Esophagus muscularis mucosa (tissue), 4 donors: ENCODE measurements at regions not wholly inside any gene's neighbourhood (a gene's known extent, or its start where the extent isn't known, plus 50 kb on each side); places are given as distances from the start of the nearest gene placed in this dataset.

ENCODE experiments used
- DNase-seq: peaks from one replicate; pipeline ENCODE4 v3.0.0-alpha.2; 2017; ENCODE audit errors: extremely low spot score
- H3K27ac ChIP-seq, 4 donors: fragments of 200-600 bp; sonication (generic); replicated peaks in 1 of 4; 1 replicate in 3 of 4; 2 replicates in 1 of 4; pipeline ENCODE4 v1.5.1; 2016 to 2019; ENCODE audit warnings: mild to moderate bottlenecking in 1 of 4
- H3K27me3 ChIP-seq, 4 donors: fragments of 200-600 bp; sonication (generic); one replicate each; pipeline versions ENCODE4 v1.5.1 to v1.6.0; 2016 to 2019
- H3K36me3 ChIP-seq, 4 donors: fragments of 200-600 bp; sonication (generic); one replicate each; pipeline ENCODE4 v1.5.1; 2016 to 2019
- H3K4me1 ChIP-seq, 4 donors: fragments of 200-600 bp; sonication (generic); one replicate each; pipeline ENCODE4 v1.5.1; 2016 to 2019
- H3K4me3 ChIP-seq, 4 donors: fragments of 200-600 bp; sonication (generic); 1 replicate in 2 of 4; 2 replicates in 2 of 4; pipeline ENCODE4 v1.5.1; 2016 to 2019; ENCODE audit warnings: mild to moderate bottlenecking in 4 of 4, moderate library complexity in 1 of 4
- H3K9me3 ChIP-seq, 4 donors: fragments of 200-600 bp; sonication (generic); 1 replicate in 3 of 4; 2 replicates in 1 of 4; pipeline ENCODE4 v1.5.1; 2016 to 2019
- CTCF ChIP-seq, 3 experiments: fragments of 200-600 bp in 2 of 3; fragments of 450-650 bp in 1 of 3; sonication (generic) in 2 of 3; IDR thresholded peaks; one replicate each; pipeline ENCODE4 v1.5.1; 2017 to 2019; ENCODE audit warnings: antibody characterized with exemption in 3 of 3, mild to moderate bottlenecking in 2 of 3, moderate library complexity in 1 of 3
- EP300 ChIP-seq: sonication (generic); formaldehyde crosslinking; IDR thresholded peaks from one replicate; pipeline ENCODE4 v1.6.1; 2017; ENCODE audit warnings: antibody characterized with exemption
- POLR2A ChIP-seq: fragments of 450-650 bp; IDR thresholded peaks from one replicate; pipeline ENCODE4 v1.6.1; 2017; ENCODE audit warnings: antibody characterized with exemption, moderate library complexity, mild to moderate bottlenecking, low read depth
- POLR2AphosphoS5 ChIP-seq, 2 donors: sonication (generic); formaldehyde crosslinking; IDR thresholded peaks; one replicate each; pipeline ENCODE4 v1.6.1; 2017; ENCODE audit warnings: antibody characterized with exemption in 2 of 2
- WGBS: methylation state at CpG from one replicate; pipeline ENCODE4 v1.1.5; 2018; 5-methylcytosine and 5-hydroxymethylcytosine counted together
- intact Hi-C: fragments of 100-400 bp; cut with DNase I; formaldehyde crosslinking; loops from one replicate; pipeline ENCODE4 v1.15.1; 2023

- Histone ChIP-seq H3K27ac (no peak overlapping the region), H3K36me3 (no peaks in the 10 kb centered on the region), H3K9me3 (no peaks in the 10 kb centered on the region), H3K4me3 (no peak overlapping the region), H3K27me3 (no peaks in the 10 kb centered on the region), H3K4me1 (no peaks in the 10 kb centered on the region)
- intact Hi-C loops, result no loop called here
- DNase-seq, result no peak
- WGBS, result no CpG with 5 or more reads among the region's 36 CpGs
- TF ChIP-seq POLR2AphosphoS5 (IDR thresholded peaks at IDR 0.05) (no peak), EP300 (no peak), CTCF (IDR thresholded peaks at IDR 0.05) (no peak), POLR2A (no peak)
Observed at GRCh38 chr3:154889227-154889634, 190.9 kb upstream of the MME start.

- no peak overlapping the region for H3K27ac ChIP-seq
- H3K9me3 ChIP-seq, result peaks cover 0 to 4% (median 0%) of the 10 kb centered on the region in 4 donors
- TF ChIP-seq CTCF (IDR thresholded peaks at IDR 0.05) (no peak), POLR2A (no peak)
- H3K36me3 ChIP-seq, result no peaks in the 10 kb centered on the region
- WGBS, result 81% methylated on average over 3 of the region's 3 CpGs
- no peak overlapping the region for H3K4me3 ChIP-seq
- no peaks in the 10 kb centered on the region for H3K4me1 ChIP-seq
- H3K27me3 ChIP-seq, result no peaks in the 10 kb centered on the region
- intact Hi-C loops, result no loop called here
- no peak for DNase-seq
Observed at GRCh38 chr3:154887869-154888268, 192.2 kb upstream of the MME start.

GRCh38 chr3:154886437-154886836 is 193.7 kb upstream of the MME start:
- DNase-seq, result no peak
- TF ChIP-seq CTCF (IDR thresholded peaks at IDR 0.05) (no peak), POLR2A (no peak), EP300 (no peak), POLR2AphosphoS5 (IDR thresholded peaks at IDR 0.05) (no peak)
- intact Hi-C loops, result no loop called here
- Histone ChIP-seq H3K4me1 (no peaks in the 10 kb centered on the region), H3K36me3 (no peaks in the 10 kb centered on the region), H3K27ac (no peak overlapping the region), H3K9me3 (peaks cover 0 to 4% (median 0%) of the 10 kb centered on the region in 4 donors), H3K27me3 (no peaks in the 10 kb centered on the region), H3K4me3 (no peak overlapping the region)
- WGBS, result 34% methylated on average over 3 of the region's 3 CpGs

GRCh38 chr3:154885418-154885817 is 194.7 kb upstream of the MME start:
- H3K4me3 ChIP-seq, result no peak overlapping the region
- TF ChIP-seq CTCF (IDR thresholded peaks at IDR 0.05), result no peak
- TF ChIP-seq POLR2AphosphoS5 (IDR thresholded peaks at IDR 0.05), result no peak
- no peak for TF ChIP-seq POLR2A
- TF ChIP-seq EP300, result no peak
- no peak overlapping the region for H3K27ac ChIP-seq
- no peak for DNase-seq
- intact Hi-C loops, result no loop called here
- H3K9me3 ChIP-seq, result peaks cover 0 to 11% (median 0%) of the 10 kb centered on the region in 4 donors
- H3K4me1 ChIP-seq, result no peaks in the 10 kb centered on the region
- no peaks in the 10 kb centered on the region for H3K36me3 ChIP-seq
- H3K27me3 ChIP-seq, result no peaks in the 10 kb centered on the region
- 94% methylated on average over 3 of the region's 3 CpGs for WGBS

GRCh38 chr3:154884952-154885351 is 195.2 kb upstream of the MME start:
- H3K9me3 ChIP-seq, result peaks cover 0 to 11% (median 0%) of the 10 kb centered on the region in 4 donors
- intact Hi-C loops, result no loop called here
- no peak overlapping the region for H3K27ac ChIP-seq
- TF ChIP-seq POLR2A, result no peak
- TF ChIP-seq POLR2AphosphoS5 (IDR thresholded peaks at IDR 0.05), result no peak
- no peak for TF ChIP-seq EP300
- no peak for TF ChIP-seq CTCF (IDR thresholded peaks at IDR 0.05)
- H3K36me3 ChIP-seq, result no peaks in the 10 kb centered on the region
- no peaks in the 10 kb centered on the region for H3K27me3 ChIP-seq
- H3K4me1 ChIP-seq, result no peaks in the 10 kb centered on the region
- H3K4me3 ChIP-seq, result no peak overlapping the region
- no peak for DNase-seq
